UCSD-AML1 (cell line): ENCODE measurements at regions not wholly inside any gene's neighbourhood (a gene's known extent, or its start where the extent isn't known, plus 50 kb on each side); places are given as distances from the start of the nearest gene placed in this dataset.

Experiments used
- DNase-seq: peaks from one replicate; lab custom pipeline; 2025; ENCODE audit not compliant: unreplicated experiment; lab: John Stamatoyannopoulos, UW

DNA sequence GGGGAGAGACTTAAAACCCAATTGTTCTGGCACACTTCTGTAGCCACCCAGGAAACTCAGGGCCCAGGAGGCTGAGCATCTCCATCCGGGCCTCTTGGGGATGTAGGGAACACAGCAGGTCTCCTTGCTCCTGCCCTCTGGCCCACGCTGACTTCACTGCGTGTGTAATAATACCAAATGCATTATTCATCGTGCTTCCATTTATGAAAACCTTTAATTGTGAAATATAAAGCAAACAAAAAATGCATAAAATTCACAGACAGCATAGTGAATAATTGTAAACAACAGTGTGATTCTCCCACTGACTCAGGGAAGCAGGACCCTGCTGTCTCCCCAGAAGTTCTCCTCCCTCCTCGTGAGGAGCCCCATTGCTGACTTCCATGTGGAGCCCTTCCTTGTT lies 70.3 kb upstream of the SHH start:
- DNase-seq, result no peak

- no peak for DNase-seq
These were observed 69.4 kb upstream of the SHH start for GRCh38 chr7:155881471-155882350.

DNA sequence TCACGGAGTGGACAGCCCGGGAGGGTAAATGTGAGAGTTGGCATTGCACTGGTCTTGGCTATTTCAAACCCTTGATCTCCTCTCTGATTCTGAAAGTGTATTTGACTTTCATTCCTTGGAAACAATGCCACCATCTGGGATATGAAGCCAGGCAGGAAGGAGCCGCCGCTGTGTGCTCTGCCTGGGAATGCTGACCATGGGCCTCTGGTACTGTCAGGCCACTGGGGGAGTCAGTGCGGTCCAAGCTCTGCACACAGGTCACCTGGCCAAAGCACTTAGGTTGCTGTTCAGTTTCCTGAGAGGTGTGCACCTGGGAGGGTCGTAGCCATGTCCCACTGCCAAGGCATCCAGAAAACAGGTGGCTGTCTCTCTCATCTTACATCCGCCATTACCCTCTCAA lies 68.5 kb upstream of the SHH start:
- DNase-seq, result no peak

- no peak for DNase-seq
These were observed 67.3 kb upstream of the SHH start for GRCh38 chr7:155879592-155879991.

DNA sequence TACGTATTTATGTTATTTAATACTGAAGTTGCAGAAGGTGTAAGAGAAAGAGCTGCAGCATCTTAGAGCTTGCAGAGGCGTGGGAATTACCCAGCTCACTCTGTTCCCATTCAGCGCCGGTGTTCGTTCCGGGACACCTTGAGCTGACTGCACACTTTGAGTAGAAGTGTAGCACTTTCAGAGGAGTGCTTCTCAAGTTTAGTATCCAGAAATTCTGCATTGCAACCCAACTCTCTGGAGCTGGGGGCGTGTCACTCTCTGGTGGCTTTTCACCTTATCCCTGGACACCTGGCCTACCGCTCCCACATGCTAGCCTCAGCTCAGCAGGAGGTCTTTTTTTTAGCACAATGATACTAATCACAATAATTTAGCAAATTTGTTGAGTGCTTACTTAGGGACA lies 66.4 kb upstream of the SHH start:
- no peak for DNase-seq

DNA sequence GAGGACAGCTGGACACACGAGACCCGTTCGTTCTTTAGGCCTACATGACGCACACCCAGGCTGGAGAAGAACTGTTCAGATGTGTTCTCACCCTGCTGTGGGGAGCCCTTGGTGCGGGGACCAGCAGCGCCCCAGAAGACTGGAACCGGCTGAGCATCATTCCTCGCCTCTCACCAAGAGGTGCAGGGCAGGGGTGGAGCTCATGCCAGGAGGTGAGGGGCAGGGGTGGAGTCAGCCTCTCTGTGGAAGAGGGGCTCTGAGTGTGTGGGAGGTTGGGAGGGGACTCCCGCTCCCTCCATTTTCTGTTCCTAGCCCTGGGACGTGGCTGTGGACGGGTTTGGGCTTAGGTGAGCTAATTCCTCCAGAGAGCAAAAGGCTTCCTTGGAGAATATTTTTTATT lies 66.0 kb upstream of the SHH start:
- no peak for DNase-seq

DNA sequence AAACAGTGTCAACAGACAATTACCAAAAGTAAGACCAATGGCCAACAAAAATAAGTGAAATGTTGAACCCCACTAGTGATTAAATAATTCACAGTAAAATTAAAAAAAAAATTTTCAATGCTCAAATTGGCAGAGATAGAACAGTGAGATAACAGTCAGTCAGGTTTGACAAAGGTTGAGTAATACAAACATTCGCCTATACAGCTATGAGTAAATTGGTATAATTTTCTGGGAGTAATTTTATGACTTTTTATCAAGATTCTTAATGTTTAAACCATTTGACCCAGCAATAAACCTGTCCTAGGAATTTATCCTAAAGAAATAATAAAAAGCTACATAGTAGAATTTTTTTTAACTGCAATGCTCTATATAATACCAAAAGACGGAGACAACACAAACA lies 64.9 kb upstream of the SHH start:
- DNase-seq, result no peak

- DNase-seq, result no peak
These were observed 62.1 kb upstream of the SHH start for GRCh38 chr7:155874411-155874810.

GRCh38 chr7:155874010-155874409 lies 61.7 kb upstream of the SHH start:
- DNase-seq, result no peak

- DNase-seq, result no peak
These were observed 60.6 kb upstream of the SHH start for GRCh38 chr7:155872678-155873369.

- DNase-seq, result no peak
These were observed 58.9 kb upstream of the SHH start for GRCh38 chr7:155871211-155871610.

GRCh38 chr7:155870334-155871180 lies 58.3 kb upstream of the SHH start:
- no peak for DNase-seq

- no peak for DNase-seq
These were observed 57.5 kb upstream of the SHH start for GRCh38 chr7:155869784-155870076.

DNA sequence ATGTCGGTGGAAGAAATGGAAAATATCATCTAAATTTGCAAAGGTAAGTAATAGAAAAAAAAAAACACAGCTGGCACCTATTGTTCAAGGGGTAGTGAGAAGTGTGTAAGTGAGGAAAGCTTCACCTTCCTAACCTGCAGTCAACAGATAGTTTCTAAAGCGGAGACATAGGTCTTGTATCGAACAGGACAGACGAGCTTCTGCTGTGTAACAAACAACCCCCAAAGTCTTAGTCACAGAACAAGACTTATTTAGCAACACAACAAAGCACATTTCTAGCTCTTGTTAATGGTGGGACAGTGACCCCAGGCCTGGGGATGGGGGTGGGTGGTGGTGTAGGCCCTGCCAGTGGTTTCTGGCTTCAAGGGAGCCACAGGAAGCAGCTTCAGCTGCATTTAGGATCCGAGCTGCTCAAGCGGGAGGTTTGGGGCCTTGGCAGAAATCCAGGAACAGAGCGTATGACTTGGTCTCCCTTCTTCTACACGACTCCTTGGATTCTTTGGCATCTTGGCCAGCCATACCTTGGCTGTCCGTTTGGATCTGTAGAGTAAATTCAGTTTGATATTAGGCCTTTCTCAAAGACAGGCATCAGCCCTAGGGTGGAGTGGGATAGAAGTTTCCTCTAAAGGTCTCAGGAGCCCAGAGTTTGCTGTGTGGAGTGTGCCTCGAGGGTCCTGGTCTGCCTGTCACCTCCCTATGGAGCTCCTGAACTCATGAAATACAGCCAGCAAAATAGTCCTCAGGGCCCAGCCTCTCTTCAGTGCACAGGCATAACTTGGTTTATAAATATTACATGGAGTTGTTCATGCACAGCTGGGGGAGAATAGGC lies 56.9 kb upstream of the SHH start:
- no peak for DNase-seq

GRCh38 chr7:155867734-155868400 lies 55.6 kb upstream of the SHH start:
- DNase-seq, result no peak

- DNase-seq, result no peak
These were observed 55.0 kb upstream of the SHH start for GRCh38 chr7:155867280-155867679.

DNA sequence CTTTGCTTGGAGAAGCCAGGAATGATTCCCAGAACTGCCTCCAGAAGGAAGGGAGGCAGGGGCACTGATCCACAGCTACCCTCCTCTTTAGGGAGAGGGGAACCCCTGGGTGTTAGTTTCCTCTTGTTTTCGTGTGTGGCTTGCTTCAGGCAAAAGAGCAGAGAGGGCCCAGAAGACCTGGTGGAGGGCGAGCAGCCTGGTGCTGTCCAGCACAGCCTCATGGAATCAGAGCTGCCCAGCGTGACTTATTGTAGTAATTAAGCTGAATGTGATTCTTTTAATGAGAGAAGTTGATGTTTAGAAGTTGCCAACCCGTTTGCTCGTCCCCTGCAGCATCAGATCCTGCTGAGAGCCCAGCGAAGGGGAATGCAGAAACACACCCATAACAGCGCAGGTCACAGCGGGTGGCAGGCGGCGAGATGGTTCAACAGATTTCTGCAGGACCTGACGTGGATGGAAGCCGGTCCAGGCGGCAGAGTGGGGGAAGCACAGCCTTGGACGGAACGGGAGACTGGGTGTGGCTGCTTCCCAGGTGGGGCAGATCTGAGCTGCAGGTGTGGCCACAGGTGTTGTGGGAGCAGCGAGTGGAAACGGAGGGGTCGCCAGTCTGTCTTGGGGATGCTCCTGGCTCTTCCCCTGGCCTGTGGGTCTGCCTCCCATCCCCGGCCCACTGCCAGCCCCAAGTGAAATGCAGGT lies 53.7 kb upstream of the SHH start:
- DNase-seq, result no peak

- no peak for DNase-seq
These were observed 52.9 kb upstream of the SHH start for GRCh38 chr7:155864991-155865690.

- DNase-seq, result no peak
These were observed 52.2 kb upstream of the SHH start for GRCh38 chr7:155864271-155864985.
